Activated CD8-positive, alpha-beta T cell treated with anti-CD3 and anti-CD28 coated beads for 36 hours (primary cell): ENCODE measurements at regions not wholly inside any gene's neighbourhood (a gene's known extent, or its start where the extent isn't known, plus 50 kb on each side); places are given as distances from the start of the nearest gene placed in this dataset.

Experiments used
- ATAC-seq: fragments of 200-7000 bp; cut with Tn5 transposase; one replicate; pipeline ENCODE4 v1.10.0; 2021; ENCODE audit warnings: mild to moderate bottlenecking, moderate library complexity
- CTCF ChIA-PET: fragments of 350-600 bp; sonication (Branson Sonifier 250); formaldehyde crosslinking; loops from one replicate; lab custom pipeline; 2021; ENCODE audit warnings: antibody characterized with exemption; lab: Charles Lee
- POLR2A ChIA-PET: fragments of 350-600 bp; sonication (Branson Sonifier 250); formaldehyde crosslinking; loops from one replicate; lab custom pipeline; 2021; ENCODE audit warnings: antibody characterized with exemption; lab: Charles Lee
- DNase-seq: peaks from one replicate; pipeline ENCODE4 v3.0.0-alpha.2; 2020
- H3K27ac Mint-ChIP-seq: one replicate; pipeline ENCODE4 v1.8.0; 2021; ENCODE audit warnings: mild to moderate bottlenecking, mixed read lengths
- H3K27me3 Mint-ChIP-seq: one replicate; pipeline ENCODE4 v1.8.0; 2021; ENCODE audit warnings: mixed read lengths
- H3K36me3 Mint-ChIP-seq: one replicate; pipeline ENCODE4 v1.8.0; 2021; ENCODE audit warnings: low read depth, mixed read lengths
- H3K4me1 Mint-ChIP-seq: one replicate; pipeline ENCODE4 v1.8.0; 2021; ENCODE audit warnings: low read depth, mixed read lengths
- H3K4me3 Mint-ChIP-seq: one replicate; pipeline ENCODE4 v1.8.0; 2021; ENCODE audit warnings: mild to moderate bottlenecking, moderate library complexity, mixed read lengths
- H3K9me3 Mint-ChIP-seq: one replicate; pipeline ENCODE4 v1.8.0; 2021; ENCODE audit warnings: mixed read lengths
- intact Hi-C: fragments of 100-400 bp; cut with micrococcal nuclease; formaldehyde crosslinking; loops from one replicate; pipeline ENCODE4 v1.10.0; 2022
- TF ChIP-seq, protein P1 (sequence below): fragments of 200-600 bp; IDR thresholded peaks from one replicate; pipeline ENCODE4 v1.8.0; 2022; ENCODE audit warnings: antibody characterized with exemption, mild to moderate bottlenecking

DNA sequence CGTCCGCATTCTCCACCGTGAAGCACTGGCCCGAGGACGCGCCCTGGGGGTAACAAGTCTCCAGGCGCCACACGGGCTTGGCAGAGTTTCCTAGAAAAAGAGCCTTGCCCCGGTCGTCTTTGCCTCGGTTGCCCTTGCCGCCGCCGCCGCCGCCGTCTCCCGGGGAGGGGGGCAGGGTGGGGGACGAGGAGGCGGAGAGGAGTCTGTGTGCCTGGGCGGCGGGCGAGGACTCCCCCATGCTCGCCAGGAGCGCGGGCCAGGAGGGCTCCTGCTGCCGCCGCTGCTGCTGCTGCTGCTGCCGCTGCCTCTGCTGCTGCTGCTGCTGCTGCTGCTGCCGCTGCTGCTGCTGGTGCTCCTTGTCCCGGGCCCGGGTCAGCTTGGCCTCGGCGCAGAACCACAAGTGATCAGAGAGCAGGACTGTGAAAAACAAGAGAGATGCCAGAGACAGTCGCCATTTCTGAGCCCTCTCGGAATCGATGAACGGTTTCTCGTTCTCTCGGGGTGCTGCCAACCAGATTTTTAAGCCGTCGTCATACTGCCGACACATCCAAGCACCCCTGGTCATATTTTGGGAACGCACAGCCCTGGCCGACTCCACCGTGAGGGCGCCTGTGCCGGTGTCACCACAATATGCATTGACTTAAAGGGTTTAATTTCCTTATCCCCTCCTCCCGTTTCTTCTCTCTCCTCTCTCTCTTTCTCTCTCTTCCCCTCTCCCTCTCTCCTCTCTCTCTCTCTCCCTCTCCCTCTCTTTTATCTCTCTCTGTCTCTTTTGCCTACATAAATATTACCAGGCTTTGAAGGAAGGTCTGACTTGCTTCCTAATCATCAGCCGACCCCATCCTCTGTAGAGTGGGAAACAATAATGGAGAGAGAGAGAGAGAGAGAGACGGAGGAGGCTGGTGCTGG is 349.1 kb downstream of the LIG4 start:
- no peak for ATAC-seq
- peaks cover 3% of the 10 kb centered on the region for H3K9me3 Mint-ChIP-seq
- DNase-seq = peak; percentile 4
- peaks cover 6% of the 10 kb centered on the region for H3K4me1 Mint-ChIP-seq
- peaks cover 36% of the 10 kb centered on the region for H3K27me3 Mint-ChIP-seq
- POLR2A ChIA-PET = no interaction called here
- H3K27ac Mint-ChIP-seq = no peak overlapping the region
- intact Hi-C loops = no loop called here
- no peaks in the 10 kb centered on the region for H3K36me3 Mint-ChIP-seq
- CTCF ChIA-PET = no interaction called here
- peak overlapping the region; percentile 47 for H3K4me3 Mint-ChIP-seq
- TF ChIP-seq, protein P1, sequence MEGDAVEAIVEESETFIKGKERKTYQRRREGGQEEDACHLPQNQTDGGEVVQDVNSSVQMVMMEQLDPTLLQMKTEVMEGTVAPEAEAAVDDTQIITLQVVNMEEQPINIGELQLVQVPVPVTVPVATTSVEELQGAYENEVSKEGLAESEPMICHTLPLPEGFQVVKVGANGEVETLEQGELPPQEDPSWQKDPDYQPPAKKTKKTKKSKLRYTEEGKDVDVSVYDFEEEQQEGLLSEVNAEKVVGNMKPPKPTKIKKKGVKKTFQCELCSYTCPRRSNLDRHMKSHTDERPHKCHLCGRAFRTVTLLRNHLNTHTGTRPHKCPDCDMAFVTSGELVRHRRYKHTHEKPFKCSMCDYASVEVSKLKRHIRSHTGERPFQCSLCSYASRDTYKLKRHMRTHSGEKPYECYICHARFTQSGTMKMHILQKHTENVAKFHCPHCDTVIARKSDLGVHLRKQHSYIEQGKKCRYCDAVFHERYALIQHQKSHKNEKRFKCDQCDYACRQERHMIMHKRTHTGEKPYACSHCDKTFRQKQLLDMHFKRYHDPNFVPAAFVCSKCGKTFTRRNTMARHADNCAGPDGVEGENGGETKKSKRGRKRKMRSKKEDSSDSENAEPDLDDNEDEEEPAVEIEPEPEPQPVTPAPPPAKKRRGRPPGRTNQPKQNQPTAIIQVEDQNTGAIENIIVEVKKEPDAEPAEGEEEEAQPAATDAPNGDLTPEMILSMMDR = no peak

DNA sequence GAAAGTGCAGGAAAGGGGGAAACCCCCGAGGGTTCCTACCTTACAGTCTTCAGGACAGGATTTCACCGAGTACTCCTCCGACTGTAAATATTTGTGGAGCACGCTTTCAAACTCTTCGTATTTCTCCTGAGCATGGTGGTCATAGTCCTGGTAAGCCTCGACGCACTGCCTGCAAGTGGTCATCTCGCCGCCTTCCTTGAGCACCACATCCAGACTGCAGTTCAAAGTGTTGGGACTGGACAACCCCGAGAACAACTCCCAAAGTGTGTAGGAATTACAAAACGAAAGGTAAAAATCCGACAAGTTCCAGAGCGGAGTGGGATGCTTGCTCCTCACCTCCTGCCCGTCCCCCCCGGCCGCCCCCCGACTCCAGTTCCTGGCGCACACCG is 349.7 kb downstream of the LIG4 start:
- POLR2A ChIA-PET = no interaction called here
- H3K4me1 Mint-ChIP-seq = peaks cover 6% of the 10 kb centered on the region
- no peaks in the 10 kb centered on the region for H3K36me3 Mint-ChIP-seq
- no peak overlapping the region for H3K4me3 Mint-ChIP-seq
- no peak overlapping the region for H3K27ac Mint-ChIP-seq
- CTCF ChIA-PET = no interaction called here
- no peak for ATAC-seq
- peaks cover 36% of the 10 kb centered on the region for H3K27me3 Mint-ChIP-seq
- peaks cover 3% of the 10 kb centered on the region for H3K9me3 Mint-ChIP-seq
- intact Hi-C loops = no loop called here
- no peak for DNase-seq
- TF ChIP-seq, protein P1 = no peak

GRCh38 chr13:107865318-107865575 is 350.1 kb downstream of the LIG4 start:
- Mint-ChIP-seq H3K4me3 (no peak overlapping the region), H3K4me1 (peaks cover 6% of the 10 kb centered on the region), H3K9me3 (peaks cover 3% of the 10 kb centered on the region), H3K36me3 (no peaks in the 10 kb centered on the region), H3K27me3 (peaks cover 36% of the 10 kb centered on the region), H3K27ac (no peak overlapping the region)
- CTCF ChIA-PET = no interaction called here
- TF ChIP-seq, protein P1 = no peak
- POLR2A ChIA-PET = no interaction called here
- no peak for DNase-seq
- no peak for ATAC-seq
- intact Hi-C loops = no loop called here

DNA sequence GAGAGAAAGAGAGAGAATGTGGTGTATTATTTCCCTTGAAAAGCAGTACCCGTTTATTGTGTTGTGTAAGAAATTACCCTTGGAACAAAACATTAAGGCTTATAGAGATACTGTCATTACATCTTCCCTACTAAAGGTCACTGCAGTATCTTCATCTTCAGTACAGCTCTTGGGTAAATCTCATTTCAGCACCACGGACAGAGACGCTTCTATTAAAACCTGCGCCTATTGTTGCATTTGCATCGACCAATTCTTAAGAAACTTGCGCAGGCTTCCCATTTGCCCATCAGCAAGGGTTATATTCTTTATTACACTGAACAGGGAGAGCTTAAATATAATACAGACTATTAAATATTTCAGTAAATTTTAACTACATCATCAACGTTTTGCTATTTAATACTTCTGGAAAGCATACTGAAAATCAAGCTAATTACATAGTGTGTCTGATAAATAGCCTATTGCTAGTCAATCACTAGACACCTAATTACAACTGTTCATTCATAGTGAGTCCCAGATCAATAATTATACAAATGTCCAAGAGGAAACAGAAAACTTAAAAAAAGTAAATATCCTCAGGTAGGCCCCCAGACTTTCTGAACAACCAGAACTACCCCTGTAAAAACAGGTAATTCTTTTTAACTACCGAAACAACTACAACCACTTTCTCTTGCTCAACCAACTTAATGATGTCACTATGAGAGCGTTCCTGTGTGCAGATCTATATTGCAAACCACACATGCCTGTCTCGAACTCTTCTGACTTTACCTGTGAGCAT is 350.6 kb downstream of the LIG4 start:
- POLR2A ChIA-PET = no interaction called here
- intact Hi-C loops = no loop called here
- Mint-ChIP-seq H3K4me1 (peaks cover 6% of the 10 kb centered on the region), H3K9me3 (peaks cover 4% of the 10 kb centered on the region), H3K27ac (no peak overlapping the region), H3K36me3 (no peaks in the 10 kb centered on the region), H3K27me3 (peaks cover 32% of the 10 kb centered on the region), H3K4me3 (no peak overlapping the region)
- CTCF ChIA-PET = no interaction called here
- ATAC-seq (no peak), DNase-seq (peak; percentile 20)
- TF ChIP-seq, protein P1 = no peak

DNA sequence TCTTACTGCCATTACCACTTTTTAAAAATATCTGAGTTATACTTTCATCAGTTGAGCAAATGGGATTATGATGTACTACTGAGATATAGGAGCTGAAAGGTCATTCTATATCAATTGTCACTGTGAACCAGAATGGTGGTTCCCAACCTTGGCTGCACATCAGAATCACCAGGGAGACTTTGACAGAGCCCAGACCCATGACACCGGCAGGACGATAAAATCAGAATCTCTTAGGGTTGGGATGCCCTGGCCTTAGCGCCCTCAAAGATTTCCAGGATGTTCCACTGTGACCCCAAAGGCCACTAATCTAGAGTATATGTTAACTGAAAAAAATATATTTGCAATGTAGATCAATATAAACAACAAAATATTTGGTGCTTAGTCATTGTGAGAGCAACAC is 355.1 kb downstream of the LIG4 start:
- H3K4me1 Mint-ChIP-seq = no peaks in the 10 kb centered on the region
- CTCF ChIA-PET = no interaction called here
- peaks cover 3% of the 10 kb centered on the region for H3K9me3 Mint-ChIP-seq
- DNase-seq = no peak
- intact Hi-C loops = no loop called here
- no peak overlapping the region for H3K4me3 Mint-ChIP-seq
- H3K27ac Mint-ChIP-seq = no peak overlapping the region
- H3K27me3 Mint-ChIP-seq = peaks cover 10% of the 10 kb centered on the region
- ATAC-seq = no peak
- POLR2A ChIA-PET = no interaction called here
- TF ChIP-seq, protein P1 = no peak
- no peaks in the 10 kb centered on the region for H3K36me3 Mint-ChIP-seq
